ENCODE measurements at regions not wholly inside any gene's neighbourhood (a gene's known extent, or its start where the extent isn't known, plus 50 kb on each side); places are given as distances from the start of the nearest gene placed in this dataset.

DNA sequence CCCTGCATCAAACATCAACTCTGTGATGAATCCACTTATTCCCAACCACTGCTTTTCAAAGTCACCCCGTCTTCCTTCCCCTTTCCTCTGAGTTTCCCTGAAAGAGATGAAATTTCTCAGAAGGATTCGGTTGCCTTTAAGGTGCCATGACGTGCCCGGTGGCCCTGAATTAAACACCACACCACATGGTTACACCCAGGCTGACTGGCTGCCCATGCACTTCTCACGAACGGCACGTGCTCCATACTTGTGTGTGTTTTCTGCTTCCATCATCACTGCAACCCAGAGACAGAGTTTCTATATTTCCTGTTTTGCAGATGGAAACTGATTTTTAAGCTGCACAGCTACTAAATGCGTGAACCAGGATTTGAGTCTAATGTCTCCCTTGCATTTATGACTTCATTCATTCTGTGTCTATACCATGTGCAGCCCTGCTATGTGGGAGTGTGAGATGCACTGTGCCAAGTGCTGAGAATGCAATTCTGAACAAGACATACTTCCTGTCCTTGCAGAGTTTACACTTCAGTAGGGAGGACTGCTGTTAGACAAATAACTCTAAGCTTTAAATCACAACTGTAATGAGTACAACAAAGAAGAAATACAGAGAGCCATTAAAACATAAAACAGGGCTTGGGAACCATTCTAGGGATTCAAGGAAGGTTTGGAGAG is 162.9 kb downstream of the NXNL2 start:
- DNase-seq = no peak

DNA sequence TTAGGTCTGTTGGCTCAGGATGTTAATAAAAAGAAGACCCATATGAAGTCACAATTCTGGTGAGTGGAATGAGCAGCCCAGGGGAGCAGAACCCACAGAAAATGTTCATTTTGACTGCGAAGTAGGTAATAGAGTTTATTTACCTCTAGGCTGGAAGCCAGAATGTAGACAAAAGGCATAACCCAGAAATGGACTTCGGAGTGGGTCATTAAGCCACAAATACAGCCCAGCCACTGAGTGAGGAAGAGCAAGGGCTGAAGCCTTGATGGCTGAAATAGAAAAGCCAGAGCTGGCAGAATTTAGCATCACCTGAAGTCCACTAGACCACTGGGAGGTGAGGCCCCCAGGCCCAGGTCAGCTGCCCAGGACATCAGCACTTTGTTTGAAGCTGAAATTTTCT is 168.0 kb downstream of the NXNL2 start:
- DNase-seq = no peak

DNA sequence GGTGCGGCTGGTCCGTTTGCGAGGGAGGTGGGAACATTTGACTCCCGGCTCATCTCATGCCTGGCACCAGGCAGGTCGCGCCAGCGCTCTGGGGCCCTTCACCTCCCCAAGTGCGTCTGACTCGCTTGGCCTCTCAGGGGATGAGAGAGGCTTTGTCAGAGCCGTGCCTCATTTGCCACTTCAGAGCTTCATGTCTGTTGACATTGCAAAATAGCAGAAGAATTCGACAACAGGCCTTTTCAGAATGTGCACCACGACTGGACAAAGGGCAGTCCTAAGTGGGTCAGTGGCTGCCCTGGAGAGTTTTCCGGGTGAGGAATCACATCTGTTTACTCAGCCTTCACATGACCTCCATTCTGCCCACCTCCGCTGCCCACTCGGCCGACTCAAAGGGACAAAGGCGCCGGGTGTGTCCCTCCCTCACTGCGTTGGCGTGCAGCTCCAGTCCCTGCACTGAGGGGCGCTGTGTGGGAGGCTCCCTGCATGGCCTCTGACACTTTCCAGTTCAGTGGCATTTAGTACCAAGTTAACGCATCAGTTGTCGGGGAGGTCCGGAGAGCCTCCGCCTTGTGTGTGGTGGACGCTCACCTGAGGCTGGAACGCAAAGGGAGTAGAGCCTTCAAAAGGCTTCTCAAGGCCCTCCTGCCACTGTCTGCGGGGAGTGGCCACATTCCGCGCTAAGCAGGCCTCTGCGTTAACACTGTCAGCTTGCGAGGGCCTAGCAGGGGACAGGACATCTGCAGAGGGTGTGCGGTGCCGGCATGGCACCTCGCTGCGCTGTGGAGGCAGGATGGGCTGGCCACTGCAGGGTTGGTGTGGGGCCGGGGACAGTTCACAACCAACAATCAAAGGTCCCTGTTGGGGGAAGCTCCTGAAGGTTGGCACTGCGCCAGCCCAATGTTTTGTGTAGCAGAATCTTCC is 171.5 kb downstream of the NXNL2 start:
- DNase-seq = no peak

GRCh38 chr9:88710449-88710848 is 175.5 kb downstream of the NXNL2 start:
- DNase-seq = no peak

GRCh38 chr9:88711719-88712118 is 176.7 kb downstream of the NXNL2 start:
- DNase-seq = no peak

DNA sequence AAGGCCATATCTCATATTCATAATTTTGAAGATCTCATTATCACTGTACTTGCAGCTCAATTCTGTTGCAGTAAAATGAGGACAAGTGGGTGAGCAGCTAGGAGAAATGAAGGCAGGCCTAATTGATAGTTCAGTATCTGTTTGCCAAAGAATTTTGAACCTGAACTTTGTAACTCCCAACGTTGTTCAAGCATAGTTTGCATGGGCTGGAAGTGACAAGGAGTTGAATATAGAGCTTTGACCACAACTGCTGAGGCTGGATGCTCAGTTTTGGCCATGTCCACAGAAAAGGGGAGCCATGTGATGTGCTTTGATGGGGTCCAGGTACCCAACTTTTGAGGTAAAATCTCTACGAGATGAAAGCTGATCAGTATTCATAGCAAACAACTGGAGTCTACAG is 177.5 kb downstream of the NXNL2 start:
- no peak for DNase-seq

- no peak for DNase-seq
Observed at GRCh38 chr9:88713010-88713409, 178.0 kb downstream of the NXNL2 start.

GRCh38 chr9:88716596-88717290 is 181.8 kb downstream of the NXNL2 start:
- DNase-seq = no peak

- no peak for DNase-seq
Observed at GRCh38 chr9:88721025-88721424, 186.0 kb downstream of the NXNL2 start.

DNA sequence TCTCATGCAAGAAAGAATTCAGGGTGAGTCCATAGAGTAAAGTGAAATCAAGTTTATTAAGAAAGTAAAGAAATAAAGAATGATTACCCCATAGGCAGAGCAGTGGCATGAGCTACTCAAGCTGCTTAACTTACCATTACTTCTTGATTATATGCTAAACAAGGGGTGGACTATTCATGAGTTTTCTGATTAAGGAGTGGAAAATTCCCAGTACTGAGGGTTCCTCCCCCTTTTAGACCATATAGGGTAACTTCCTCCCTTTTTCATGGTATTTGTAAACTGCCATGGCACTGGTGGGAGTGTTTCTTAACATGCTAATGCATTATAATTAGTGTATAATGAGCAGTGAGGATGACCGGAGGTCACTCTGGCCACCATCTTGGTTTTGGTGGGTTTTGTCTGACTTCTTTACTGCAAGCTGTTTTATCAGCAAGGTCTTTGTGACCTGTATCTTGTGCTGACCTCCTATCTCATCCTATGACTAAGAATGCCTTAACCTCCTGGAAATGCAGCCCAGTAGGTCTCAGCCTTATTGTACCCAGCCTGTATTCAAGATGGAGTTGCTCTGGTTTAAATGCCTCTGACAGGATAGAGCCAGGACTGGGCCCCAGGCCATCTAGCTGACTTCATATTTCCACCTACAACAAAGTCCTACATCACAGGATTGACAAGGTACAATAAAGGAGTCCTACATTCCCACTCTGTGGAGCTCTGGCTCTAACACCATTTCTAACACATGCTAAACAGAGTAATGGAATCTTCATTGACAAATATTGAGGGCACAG is 186.7 kb downstream of the NXNL2 start:
- no peak for DNase-seq

- DNase-seq = no peak
Observed at GRCh38 chr9:88722753-88723152, 187.8 kb downstream of the NXNL2 start.

DNA sequence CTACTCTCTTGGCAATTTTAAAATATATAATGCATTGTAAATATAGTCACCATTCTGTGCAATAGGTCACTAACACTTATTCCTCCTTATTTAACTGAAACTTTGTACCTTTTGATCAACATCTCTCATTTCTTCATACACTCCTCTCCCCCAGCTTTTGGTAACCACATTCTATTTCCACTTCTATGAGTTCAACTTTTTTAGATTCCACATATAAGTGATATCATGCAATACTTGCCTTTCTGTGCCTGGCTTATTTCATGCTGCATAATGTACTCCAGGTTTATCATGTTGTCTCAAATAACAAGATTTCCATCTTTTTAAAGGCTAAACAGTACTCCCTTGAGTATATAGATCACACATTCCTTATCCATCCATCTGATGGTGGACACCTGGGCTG is 188.8 kb downstream of the NXNL2 start:
- no peak for DNase-seq

DNA sequence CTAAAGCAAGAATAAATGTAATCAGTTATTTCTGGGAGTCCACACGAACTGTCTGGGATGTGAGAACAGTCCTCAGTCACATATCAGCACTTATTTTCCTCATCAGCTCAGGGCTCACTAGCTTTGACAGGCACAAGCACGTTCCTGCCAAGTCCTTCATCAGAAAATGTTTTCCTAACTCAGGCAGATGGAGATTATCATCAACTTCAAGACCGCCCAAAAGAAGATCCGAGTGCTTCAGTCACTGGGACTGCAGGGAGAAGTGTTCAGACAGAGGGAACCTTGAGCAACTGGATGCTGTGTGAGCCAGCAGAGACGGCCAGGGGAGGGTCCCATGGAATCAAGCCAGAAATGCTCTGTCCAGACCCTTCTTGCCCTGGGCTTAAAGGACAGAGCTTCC is 189.4 kb downstream of the NXNL2 start:
- no peak for DNase-seq

GRCh38 chr9:88725300-88726019 is 190.5 kb downstream of the NXNL2 start:
- no peak for DNase-seq

GRCh38 chr9:88726803-88727202 is 191.8 kb downstream of the NXNL2 start:
- DNase-seq = no peak

DNA sequence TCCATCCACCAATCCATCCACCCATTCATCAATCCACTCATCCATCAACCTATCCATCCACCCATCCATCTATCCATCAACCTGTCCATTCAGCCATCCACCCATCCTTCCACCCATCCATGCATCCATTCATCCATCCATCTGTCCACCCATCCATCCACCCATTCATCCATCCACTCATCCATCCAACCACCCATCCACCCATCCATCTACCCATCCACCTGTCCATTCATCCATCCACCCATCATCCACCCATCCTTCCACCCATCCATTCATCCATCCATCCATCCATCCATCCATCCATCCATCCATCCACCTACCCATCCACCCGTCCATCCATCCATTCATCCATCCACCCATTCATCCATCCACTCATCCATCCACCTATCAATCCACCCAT is 195.8 kb downstream of the NXNL2 start:
- no peak for DNase-seq

- no peak for DNase-seq
Observed at GRCh38 chr9:88732128-88732527, 197.2 kb downstream of the NXNL2 start.

- no peak for DNase-seq
Observed at GRCh38 chr9:88733651-88734421, 198.9 kb downstream of the NXNL2 start.

DNA sequence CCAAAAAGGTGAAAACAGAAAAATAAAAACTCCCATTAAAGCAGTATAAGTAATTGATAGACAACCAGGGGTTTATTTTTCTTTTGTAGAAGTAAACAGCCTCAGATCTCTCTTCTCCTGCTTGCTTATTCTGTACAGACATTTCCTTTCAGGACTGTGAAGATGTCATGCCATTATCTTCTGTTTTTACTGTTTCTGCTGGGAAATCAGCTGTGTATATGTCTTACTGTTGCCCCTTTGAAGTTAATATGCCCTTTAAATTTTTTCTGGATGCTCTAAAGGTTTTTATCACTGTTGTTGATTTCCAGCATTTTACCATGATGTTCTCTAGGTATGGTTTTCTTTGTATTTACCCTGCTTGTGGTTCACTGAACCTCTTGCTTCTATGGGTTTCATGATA is 199.5 kb downstream of the NXNL2 start:
- no peak for DNase-seq

DNA sequence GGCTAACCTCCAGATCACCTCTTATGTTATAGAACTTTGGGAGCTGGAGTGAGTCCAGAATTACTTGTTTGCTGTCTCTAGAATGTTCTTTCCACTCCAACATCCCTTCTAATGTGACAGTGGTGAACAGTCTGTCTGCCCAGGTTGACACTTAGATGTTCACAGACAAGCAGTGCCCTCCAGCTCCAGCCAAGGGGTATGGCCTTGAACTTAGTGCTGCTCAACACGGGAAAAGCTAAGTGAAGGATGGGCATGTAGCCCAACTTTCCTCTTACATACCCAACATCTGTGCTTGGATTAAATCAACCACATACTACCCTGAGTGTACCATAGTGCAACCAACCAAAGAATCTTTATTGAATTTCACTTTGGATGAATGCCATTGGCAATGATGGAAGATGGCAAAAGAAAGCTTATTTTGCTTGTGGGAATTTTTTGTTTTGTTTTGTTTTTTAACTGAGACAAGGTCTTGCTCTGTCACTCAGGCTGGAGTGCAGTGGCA is 201.2 kb downstream of the NXNL2 start:
- no peak for DNase-seq

GRCh38 chr9:88737031-88737430 is 202.1 kb downstream of the NXNL2 start:
- no peak for DNase-seq
